ENCODE measurements at regions not wholly inside any gene's neighbourhood (a gene's known extent, or its start where the extent isn't known, plus 50 kb on each side); places are given as distances from the start of the nearest gene placed in this dataset.
"Not testable (repeated sequence)": the region's sequence is repeated elsewhere in the genome, so short reads cannot be mapped to it uniquely, and the experiment has no call there.

- no peak for DNase-seq (ENCODE audit: low read depth in 2 of 2)
These were observed 1305.3 kb upstream of the LRRTM3 start for GRCh38 chr10:65620404-65621048.

- DNase-seq (ENCODE audit: low read depth in 2 of 2) = no peak
These were observed 1303.2 kb upstream of the LRRTM3 start for GRCh38 chr10:65622608-65623007.

DNA sequence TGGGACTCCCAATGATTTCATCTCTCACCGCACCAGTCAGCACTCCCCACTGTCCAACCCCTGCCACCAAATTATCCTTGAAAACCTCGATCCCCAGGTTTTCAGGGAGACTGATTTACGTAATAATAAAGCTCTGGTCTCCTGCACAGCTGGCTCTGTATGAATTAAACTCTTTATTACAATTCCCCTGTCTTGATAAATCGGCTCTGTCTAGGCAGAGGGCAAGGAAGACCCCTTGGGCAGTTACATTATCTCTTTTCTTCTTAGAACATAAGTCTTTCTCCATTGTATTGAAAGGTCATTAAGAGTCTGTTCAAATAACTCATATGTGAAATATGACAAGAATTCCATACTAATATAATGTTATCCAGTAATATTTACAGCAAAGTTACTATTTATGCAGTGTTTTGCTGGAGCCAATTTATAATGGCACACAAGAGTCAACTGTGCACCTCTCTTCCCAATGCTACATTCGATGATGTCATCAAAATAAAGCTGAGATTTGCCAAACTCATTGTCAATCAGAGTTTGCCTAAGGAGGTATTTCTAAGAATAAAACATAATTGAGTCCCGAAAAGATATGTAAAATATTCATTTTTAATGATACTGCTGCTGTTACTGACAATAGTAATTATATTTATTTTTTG lies 1297.2 kb upstream of the LRRTM3 start:
- no peak for DNase-seq (ENCODE audit: low read depth in 2 of 2)

DNA sequence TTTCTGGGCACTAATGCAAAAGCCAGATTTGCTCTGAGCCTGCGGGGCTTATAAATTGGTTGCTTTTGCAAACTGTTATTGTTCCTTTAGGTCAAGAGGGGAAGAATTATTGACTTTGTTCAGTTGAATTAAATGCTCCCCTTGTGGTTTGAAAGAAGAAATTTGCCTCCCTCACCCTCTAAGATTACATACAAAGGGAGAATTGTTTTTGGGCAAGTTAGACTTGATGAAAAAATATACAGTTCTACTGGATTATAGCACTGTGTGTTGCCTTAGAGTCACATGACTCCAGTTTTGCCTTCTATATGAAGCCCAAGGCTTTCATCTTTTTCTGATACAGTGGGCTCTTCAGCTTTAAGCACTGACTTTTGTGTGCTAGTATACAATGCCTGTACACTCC lies 1265.8 kb upstream of the LRRTM3 start:
- DNase-seq (ENCODE audit: low read depth in 2 of 2) = no peak

GRCh38 chr10:65670087-65670486 lies 1255.7 kb upstream of the LRRTM3 start:
- no peak for DNase-seq (ENCODE audit: low read depth in 2 of 2)

DNA sequence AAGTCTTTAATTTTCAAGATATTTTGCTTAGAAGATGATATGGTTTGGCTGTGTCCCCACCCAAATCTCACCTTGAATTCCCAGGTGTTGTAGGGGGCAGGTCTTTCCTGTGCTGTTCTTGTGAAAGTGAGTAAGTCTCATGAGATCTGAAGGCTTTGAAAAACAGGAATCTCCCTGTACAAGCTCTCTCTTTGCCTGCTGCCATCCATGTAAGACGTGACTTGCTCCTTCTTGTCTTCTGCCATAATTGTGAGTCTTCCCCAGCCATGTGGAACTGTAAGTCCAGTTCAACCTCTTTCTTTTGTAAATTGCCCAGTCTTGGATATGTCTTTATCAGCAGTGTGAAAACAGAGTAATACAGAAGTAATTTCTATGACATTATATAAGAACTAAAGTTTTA lies 1255.2 kb upstream of the LRRTM3 start:
- DNase-seq (ENCODE audit: low read depth in 2 of 2) = not testable (repeated sequence)

DNA sequence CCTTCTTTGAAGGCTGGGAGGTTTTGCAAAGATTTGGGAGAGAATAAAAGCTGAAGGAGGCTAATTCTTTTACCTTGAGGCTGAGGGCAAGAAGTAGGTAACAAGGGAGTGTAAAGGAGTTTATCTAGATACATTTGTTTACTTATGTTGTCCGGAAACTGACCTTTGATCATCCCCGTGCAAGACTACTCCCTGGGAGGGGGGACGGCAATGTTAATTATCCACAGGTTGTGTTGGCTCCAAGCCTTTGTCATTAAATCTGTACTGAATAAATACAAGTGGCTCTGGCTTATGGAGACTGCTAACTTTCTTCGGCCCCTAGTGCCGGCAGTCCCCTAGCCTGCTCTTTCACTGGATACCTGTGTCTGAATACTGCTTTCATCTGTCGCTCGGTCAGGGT lies 1250.6 kb upstream of the LRRTM3 start:
- no peak for DNase-seq (ENCODE audit: low read depth in 2 of 2)

DNA sequence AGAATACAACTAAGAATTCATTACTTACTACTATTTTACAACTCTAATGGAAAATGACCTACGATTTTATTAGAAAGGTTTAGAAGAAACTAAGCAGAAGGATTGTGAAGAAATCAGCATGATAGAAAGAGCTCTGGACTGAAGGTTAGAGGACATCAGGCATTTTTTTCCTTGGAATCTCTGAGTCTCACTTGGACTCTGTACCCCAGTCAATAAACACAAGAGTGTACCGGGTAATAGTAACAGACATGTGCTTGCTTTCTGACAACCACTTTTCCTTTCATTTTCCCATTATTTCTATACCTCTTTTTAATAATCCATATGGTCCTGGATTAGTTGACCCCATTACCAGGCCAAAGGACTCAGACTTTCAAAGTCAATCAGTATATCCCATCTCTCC lies 1240.9 kb upstream of the LRRTM3 start:
- DNase-seq (ENCODE audit: low read depth in 2 of 2) = no peak

DNA sequence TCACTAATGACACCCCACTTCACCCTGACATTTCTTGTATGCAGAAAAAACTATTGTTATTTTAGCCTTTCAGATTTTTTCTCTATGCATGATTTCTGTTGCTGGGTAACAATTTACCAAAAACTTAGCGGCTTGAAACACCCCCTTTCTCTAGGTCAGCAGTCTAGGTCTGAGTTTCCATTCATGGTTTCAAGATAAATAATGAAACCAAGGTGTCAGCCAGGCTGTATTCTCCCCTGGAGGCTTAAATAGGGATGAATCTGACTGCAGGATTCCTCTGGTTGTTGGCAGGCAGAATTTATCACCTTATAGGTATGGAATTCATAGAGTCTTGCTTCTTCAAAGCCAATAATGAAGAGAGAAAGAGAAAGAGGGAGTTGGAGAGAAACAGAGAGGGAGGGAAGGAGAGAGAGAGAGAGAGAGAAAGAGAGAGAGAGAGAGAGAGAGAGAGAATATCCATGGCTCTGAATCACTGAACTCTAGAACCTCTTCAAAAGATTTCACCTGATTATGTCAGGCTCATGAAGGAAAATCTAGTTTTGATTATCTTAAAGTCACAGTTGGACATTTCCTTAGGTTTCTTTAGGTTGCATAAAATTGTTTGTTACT lies 1224.6 kb upstream of the LRRTM3 start:
- no peak for DNase-seq (ENCODE audit: low read depth in 2 of 2)

GRCh38 chr10:65708057-65708456 lies 1217.8 kb upstream of the LRRTM3 start:
- DNase-seq (ENCODE audit: low read depth in 2 of 2) = no peak

DNA sequence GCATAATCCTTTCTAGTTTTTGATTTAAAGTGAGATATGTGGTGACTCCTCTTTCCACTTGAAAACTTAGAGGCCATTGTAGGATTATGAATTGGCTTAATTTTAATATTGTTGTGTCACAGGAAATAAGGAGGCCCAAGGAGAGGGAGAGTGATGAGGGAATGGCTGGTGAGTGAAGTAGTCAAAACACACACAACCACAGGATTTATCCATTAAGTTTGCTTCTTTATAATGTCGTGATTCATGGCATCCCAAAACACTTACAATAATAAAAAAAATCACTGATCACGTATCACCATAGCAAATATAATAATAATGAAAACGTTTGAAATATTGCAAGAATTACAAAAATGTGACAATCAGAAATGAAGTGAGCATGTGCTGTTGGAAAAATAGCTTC lies 1215.5 kb upstream of the LRRTM3 start:
- DNase-seq (ENCODE audit: low read depth in 2 of 2) = no peak

DNA sequence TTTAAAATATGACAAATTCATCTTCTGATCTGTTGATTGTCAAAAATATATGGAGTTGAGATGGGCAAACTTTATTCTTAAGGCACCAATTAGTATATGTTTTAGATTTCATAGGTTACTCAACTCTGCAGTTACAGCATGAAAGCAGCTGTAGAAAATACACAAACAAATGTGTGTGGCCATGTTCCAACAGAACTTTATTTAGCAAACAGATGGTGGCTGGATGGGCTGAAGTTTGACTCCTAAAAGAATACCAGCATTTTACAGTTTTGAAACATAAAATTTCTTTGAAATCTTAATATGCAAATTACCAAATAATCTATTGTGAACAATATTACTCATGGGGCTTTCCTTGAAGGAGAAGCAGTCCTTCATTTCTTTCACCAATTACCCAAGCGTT lies 1206.0 kb upstream of the LRRTM3 start:
- DNase-seq (ENCODE audit: low read depth in 2 of 2) = no peak

DNA sequence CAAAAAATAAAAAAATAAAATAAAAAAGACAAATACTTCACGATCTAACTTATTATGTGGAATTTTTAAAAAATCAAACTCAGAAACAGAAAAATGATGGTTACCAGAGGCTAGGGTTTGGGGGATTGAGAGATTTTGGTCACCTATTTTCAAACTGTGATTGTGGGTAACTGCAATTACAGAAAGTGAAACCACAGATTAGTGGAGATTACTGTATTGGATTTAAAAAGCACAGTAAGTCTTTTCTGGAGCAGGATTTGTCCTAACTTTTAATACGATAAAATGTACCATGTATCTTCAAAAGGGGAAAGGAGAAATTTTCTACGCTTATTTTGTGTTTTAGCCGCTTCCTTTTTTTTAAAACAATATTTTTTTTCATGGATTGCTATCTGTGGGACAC lies 1204.9 kb upstream of the LRRTM3 start:
- DNase-seq (ENCODE audit: low read depth in 2 of 2) = no peak

GRCh38 chr10:65723525-65723924 lies 1202.3 kb upstream of the LRRTM3 start:
- no peak for DNase-seq (ENCODE audit: low read depth in 2 of 2)

- no peak for DNase-seq (ENCODE audit: low read depth in 2 of 2)
These were observed 1190.5 kb upstream of the LRRTM3 start for GRCh38 chr10:65735382-65735781.

DNA sequence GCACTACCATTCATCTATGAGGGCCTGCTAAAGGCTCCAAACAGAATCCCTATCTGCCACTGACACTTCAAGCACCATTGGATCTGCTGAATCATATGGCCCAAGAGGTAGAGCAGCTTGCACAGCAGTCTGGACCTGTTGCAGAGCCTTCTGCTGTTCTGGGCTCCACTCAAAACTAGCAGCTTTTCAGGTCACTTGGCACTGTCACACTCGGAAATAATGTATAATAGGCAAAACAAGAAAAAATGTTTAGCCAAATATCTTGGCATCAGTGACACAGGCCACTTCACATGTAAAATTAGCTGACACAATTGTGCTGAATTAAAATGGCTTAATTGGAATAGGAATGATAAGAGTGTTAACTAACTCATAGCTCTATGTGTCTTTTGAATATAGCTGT lies 1182.9 kb upstream of the LRRTM3 start:
- DNase-seq (ENCODE audit: low read depth in 2 of 2) = no peak

DNA sequence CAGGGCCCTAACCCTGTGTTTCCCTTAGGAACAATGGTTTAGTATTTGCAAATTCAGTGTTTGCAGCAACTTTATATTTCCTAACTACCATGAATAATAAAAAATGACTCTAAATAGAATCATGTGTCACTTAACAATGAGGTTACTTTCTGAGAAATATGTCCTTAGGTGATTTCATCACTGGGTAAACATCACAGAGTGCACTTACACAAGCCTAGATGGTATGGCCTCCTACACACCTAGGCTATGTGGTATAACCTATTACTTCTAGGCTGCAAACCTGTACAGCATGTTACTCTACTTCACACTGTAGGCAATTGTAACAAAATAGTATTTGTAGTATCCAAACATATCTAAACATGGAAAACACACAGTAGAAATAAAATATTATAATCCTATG lies 1174.6 kb upstream of the LRRTM3 start:
- no peak for DNase-seq (ENCODE audit: low read depth in 2 of 2)

DNA sequence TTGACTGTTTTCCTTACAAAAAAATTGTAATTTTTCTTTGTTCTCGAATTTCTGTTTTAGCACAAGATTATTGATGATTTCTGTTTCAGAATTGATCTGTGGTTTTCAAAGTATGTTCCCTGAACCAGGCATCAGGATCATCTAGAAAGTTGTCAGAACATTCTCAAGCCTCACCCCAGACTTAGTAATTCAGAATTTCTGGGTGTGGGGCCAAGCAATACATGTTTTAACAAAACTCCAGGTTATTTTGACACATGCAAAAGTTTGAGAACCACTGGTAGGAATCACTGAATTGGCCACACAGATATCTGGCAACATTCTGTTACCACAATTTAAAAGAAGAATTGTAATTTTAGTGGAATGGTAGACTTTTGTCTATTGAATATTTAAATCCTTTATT lies 1173.9 kb upstream of the LRRTM3 start:
- DNase-seq (ENCODE audit: low read depth in 2 of 2) = no peak

GRCh38 chr10:65753532-65753931 lies 1172.3 kb upstream of the LRRTM3 start:
- no peak for DNase-seq (ENCODE audit: low read depth in 2 of 2)

DNA sequence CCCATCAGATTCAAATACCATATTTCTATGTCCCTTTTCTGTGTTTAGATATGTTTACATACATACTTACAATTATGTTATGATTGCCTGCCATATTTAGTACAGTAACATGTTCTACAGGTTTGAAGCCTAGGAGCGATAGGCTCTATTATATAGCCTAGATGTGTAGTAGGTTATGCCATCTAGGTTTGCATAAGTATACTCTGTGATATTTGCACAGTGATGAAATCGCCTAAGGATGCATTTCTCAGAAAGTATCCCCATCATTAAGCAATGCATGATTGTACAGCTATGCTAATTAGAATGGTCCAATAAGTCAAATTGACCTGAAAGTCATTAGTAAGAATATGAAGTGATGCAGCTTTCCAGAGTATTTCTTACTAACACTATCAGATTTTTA lies 1171.7 kb upstream of the LRRTM3 start:
- DNase-seq (ENCODE audit: low read depth in 2 of 2) = no peak

DNA sequence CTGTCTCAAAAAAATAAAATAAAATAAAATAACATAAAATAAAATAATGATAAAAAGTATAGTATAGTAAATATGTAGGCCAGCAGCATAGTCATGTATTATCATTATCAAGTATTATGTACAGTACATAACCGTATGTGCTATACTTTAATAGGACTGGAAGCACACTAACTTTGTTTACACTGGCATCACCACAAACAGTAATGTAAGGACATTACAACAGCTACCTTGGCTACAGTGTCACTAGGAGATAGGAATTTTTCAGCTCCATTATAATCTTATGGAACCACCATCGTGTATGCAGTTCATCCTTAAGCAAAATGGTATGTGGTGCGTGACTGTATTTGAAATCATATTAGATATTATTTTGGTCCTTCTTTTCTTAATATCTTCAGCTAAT lies 1163.5 kb upstream of the LRRTM3 start:
- DNase-seq (ENCODE audit: low read depth in 2 of 2) = no peak

- no peak for DNase-seq (ENCODE audit: low read depth in 2 of 2)
These were observed 1160.8 kb upstream of the LRRTM3 start for GRCh38 chr10:65765006-65765541.

GRCh38 chr10:65769828-65770227 lies 1156.0 kb upstream of the LRRTM3 start:
- DNase-seq (ENCODE audit: low read depth in 2 of 2) = no peak

Data from stimulated activated CD4-positive, alpha-beta T cell treated with anti-CD3 and anti-CD28 coated beads, Interleukin-1b, Interleukin-23, amount 100 ng/mL, for 1 hour (primary cell).